GM18868 (cell line): ENCODE measurements at regions not wholly inside any gene's neighbourhood (a gene's known extent, or its start where the extent isn't known, plus 50 kb on each side); places are given as distances from the start of the nearest gene placed in this dataset.
"Not testable (repeated sequence)": the region's sequence is repeated elsewhere in the genome, so short reads cannot be mapped to it uniquely, and the experiment has no call there.

Experiments used
- ATAC-seq: cut with Tn5 transposase; IDR thresholded peaks from one replicate; pipeline ENCODE4 v1.9.1; 2021; ENCODE audit warnings: mild to moderate bottlenecking, moderate library complexity; ENCODE audit not compliant: unreplicated experiment

GRCh38 chr12:131311279-131311722 lies 357.6 kb downstream of the ADGRD1 start:
- not testable (repeated sequence) for ATAC-seq

- no peak for ATAC-seq
These were observed 358.1 kb downstream of the ADGRD1 start for GRCh38 chr12:131311764-131312163.

GRCh38 chr12:131312382-131312781 lies 358.7 kb downstream of the ADGRD1 start:
- not testable (repeated sequence) for ATAC-seq

- ATAC-seq = no peak
These were observed 359.3 kb downstream of the ADGRD1 start for GRCh38 chr12:131312793-131313545.

- ATAC-seq = no peak
These were observed 359.9 kb downstream of the ADGRD1 start for GRCh38 chr12:131313635-131314034.

- ATAC-seq = no peak
These were observed 360.9 kb downstream of the ADGRD1 start for GRCh38 chr12:131314524-131315090.

GRCh38 chr12:131315601-131316000 lies 361.9 kb downstream of the ADGRD1 start:
- ATAC-seq = no peak

GRCh38 chr12:131316388-131316787 lies 362.7 kb downstream of the ADGRD1 start:
- ATAC-seq = no peak

GRCh38 chr12:131318045-131318685 lies 364.5 kb downstream of the ADGRD1 start:
- no peak for ATAC-seq

GRCh38 chr12:131321988-131322387 lies 368.3 kb downstream of the ADGRD1 start:
- no peak for ATAC-seq

GRCh38 chr12:131322460-131322859 lies 368.8 kb downstream of the ADGRD1 start:
- not testable (repeated sequence) for ATAC-seq

GRCh38 chr12:131323879-131324278 lies 370.2 kb downstream of the ADGRD1 start:
- no peak for ATAC-seq

GRCh38 chr12:131327521-131328488 lies 374.1 kb downstream of the ADGRD1 start:
- ATAC-seq = no peak

- not testable (repeated sequence) for ATAC-seq
These were observed 375.4 kb downstream of the ADGRD1 start for GRCh38 chr12:131328861-131329845.

- ATAC-seq = no peak
These were observed 376.6 kb downstream of the ADGRD1 start for GRCh38 chr12:131330106-131330815.

- ATAC-seq = no peak
These were observed 377.5 kb downstream of the ADGRD1 start for GRCh38 chr12:131331148-131331750.

GRCh38 chr12:131332224-131332623 lies 378.5 kb downstream of the ADGRD1 start:
- no peak for ATAC-seq

GRCh38 chr12:131333136-131333535 lies 377.8 kb upstream of the SFSWAP start:
- ATAC-seq = no peak
